ENCODE measurements at regions not wholly inside any gene's neighbourhood (a gene's known extent, or its start where the extent isn't known, plus 50 kb on each side); places are given as distances from the start of the nearest gene placed in this dataset.

- Histone ChIP-seq H3K23me2 (ENCODE audit: insufficient read length, low read depth, low read length, poor library complexity, severe bottlenecking) (no peaks in the 10 kb centered on the region), H4K91ac (ENCODE audit: insufficient read length, low read depth, low read length) (no peak overlapping the region), H2BK12ac (ENCODE audit: insufficient read length, low read depth, low read length) (no peak overlapping the region), H4K8ac (replicated peaks; ENCODE audit: insufficient read length, low read depth, low read length) (no peak overlapping the region), H2BK120ac (ENCODE audit: low read depth, low read length, poor library complexity, severe bottlenecking) (no peak overlapping the region), H3K9me3 (ENCODE audit: control insufficient read depth, low read depth, low read length) (no peaks in the 10 kb centered on the region), H3K27me3 (ENCODE audit: insufficient read depth, low read length) (no peaks in the 10 kb centered on the region), H3K27ac (ENCODE audit: insufficient read length, low read depth, low read length) (no peak overlapping the region), H3K4ac (ENCODE audit: low read depth, low read length) (no peak overlapping the region), H2AFZ (ENCODE audit: low read length) (no peak overlapping the region), H3K79me1 (ENCODE audit: insufficient read depth, low read depth, low read length, poor library complexity, severe bottlenecking) (no peaks in the 10 kb centered on the region), H2BK5ac (ENCODE audit: insufficient read length, low read length) (no peak overlapping the region), H3K4me2 (ENCODE audit: insufficient read depth, insufficient read length, low read length) (no peak overlapping the region), H4K5ac (ENCODE audit: insufficient read length, low read depth, low read length) (no peak overlapping the region), H3K56ac (ENCODE audit: insufficient read length, low read depth, low read length) (no peak overlapping the region), H3K23ac (ENCODE audit: insufficient read length, low read depth, low read length) (no peak overlapping the region), H3K9ac (ENCODE audit: extremely low read depth, insufficient read length, low read length) (no peak overlapping the region), H2BK15ac (ENCODE audit: low read depth, low read length) (no peak overlapping the region), H4K20me1 (ENCODE audit: control insufficient read depth, insufficient read depth, insufficient read length) (no peaks in the 10 kb centered on the region), H3K4me1 (ENCODE audit: insufficient read depth, low read length) (no peaks in the 10 kb centered on the region), H3T11ph (ENCODE audit: low read length) (no peak overlapping the region), H3K18ac (ENCODE audit: insufficient read length, low read depth, low read length) (no peak overlapping the region), H3K79me2 (ENCODE audit: insufficient read depth, low read length) (no peaks in the 10 kb centered on the region), H2BK20ac (ENCODE audit: low read depth, low read length, poor library complexity, severe bottlenecking) (no peak overlapping the region), H2AK5ac (ENCODE audit: insufficient read length, low read length) (no peak overlapping the region), H3K14ac (ENCODE audit: insufficient read depth, low read length) (no peak overlapping the region)
- no peak for DNase-seq
- H3K9me3 Mint-ChIP-seq, result no peaks in the 10 kb centered on the region
- peaks cover 3 to 8% of the 10 kb centered on the region in 2 experiments; a peak in 3 of 4 replicates for H3K4me1 Mint-ChIP-seq
- H3K27ac Mint-ChIP-seq, result peak overlapping the region in 1 of 3 experiments; percentile 41; a peak in 1 of 7 replicates
- no CpG with 5 or more reads among the region's 10 CpGs for WGBS (ENCODE audit: extremely low coverage, insufficient read length, low lambda C conversion rate)
- no peak for TF ChIP-seq CTCF (conservative IDR thresholded peaks at IDR 0.05)
- no peaks in the 10 kb centered on the region for H3K36me3 Mint-ChIP-seq (ENCODE audit: insufficient read depth in 1 of 3, low read depth in 3 of 3)
- H3K4me3 Mint-ChIP-seq, result no peak overlapping the region
- H3K27me3 Mint-ChIP-seq (ENCODE audit: low read depth), result no peaks in the 10 kb centered on the region; the same call in none of the 2 replicates
These were observed 250.8 kb upstream of the KLF4 start for GRCh38 chr9:107740088-107740980.
